Tibial nerve (tissue), 4 donors: ENCODE measurements at regions not wholly inside any gene's neighbourhood (a gene's known extent, or its start where the extent isn't known, plus 50 kb on each side); places are given as distances from the start of the nearest gene placed in this dataset.
"Not testable (repeated sequence)": the region's sequence is repeated elsewhere in the genome, so short reads cannot be mapped to it uniquely, and the experiment has no call there.

Source experiments
- DNase-seq, 2 donors: peaks; one replicate each; pipeline ENCODE4 v3.0.0-alpha.2; 2019; ENCODE audit warnings: low spot score in 2 of 2
- H3K27ac ChIP-seq, 4 donors: fragments of 200-600 bp; sonication (generic) in 3 of 4; one replicate each; pipeline ENCODE4 v1.5.1; 2017 to 2019; ENCODE audit warnings: mild to moderate bottlenecking in 1 of 4
- H3K27me3 ChIP-seq, 2 donors: fragments of 200-600 bp; sonication (generic) in 1 of 2; one replicate each; pipeline versions ENCODE4 v1.5.1 to v1.6.0; 2017 to 2019
- H3K36me3 ChIP-seq, 3 donors: fragments of 200-600 bp; sonication (generic); one replicate each; pipeline ENCODE4 v1.5.1; 2018 to 2019
- H3K4me1 ChIP-seq, 4 donors: fragments of 200-600 bp; sonication (generic) in 3 of 4; one replicate each; pipeline ENCODE4 v1.5.1; 2017 to 2019
- H3K4me3 ChIP-seq, 4 donors: fragments of 200-600 bp; sonication (generic) in 3 of 4; one replicate each; pipeline ENCODE4 v1.5.1; 2017 to 2019; ENCODE audit warnings: mild to moderate bottlenecking in 1 of 4, moderate library complexity in 1 of 4
- H3K9me3 ChIP-seq, 4 donors: fragments of 200-600 bp; sonication (generic) in 3 of 4; one replicate each; pipeline ENCODE4 v1.5.1; 2017 to 2019
- CTCF ChIP-seq, 5 experiments: fragments of 200-600 bp in 3 of 5; fragments of 450-650 bp in 2 of 5; sonication (generic) in 3 of 5; IDR thresholded peaks; one replicate each; pipeline ENCODE4 v1.5.1; 2016 to 2019; ENCODE audit warnings: antibody characterized with exemption in 5 of 5, mild to moderate bottlenecking in 3 of 5, moderate library complexity in 2 of 5
- EP300 ChIP-seq, 2 donors: sonication (generic); formaldehyde crosslinking; IDR thresholded peaks; one replicate each; pipeline ENCODE4 v1.6.1; 2017; ENCODE audit warnings: antibody characterized with exemption in 2 of 2, mild to moderate bottlenecking in 1 of 2
- POLR2A ChIP-seq, 2 donors: fragments of 450-650 bp; IDR thresholded peaks; one replicate each; pipeline ENCODE4 v1.6.1; 2017; ENCODE audit warnings: antibody characterized with exemption in 2 of 2, mild to moderate bottlenecking in 2 of 2, moderate library complexity in 2 of 2
- WGBS, 2 donors: methylation state at CpG; one replicate each; pipeline ENCODE4 v1.1.5; 2018; 5-methylcytosine and 5-hydroxymethylcytosine counted together

DNA sequence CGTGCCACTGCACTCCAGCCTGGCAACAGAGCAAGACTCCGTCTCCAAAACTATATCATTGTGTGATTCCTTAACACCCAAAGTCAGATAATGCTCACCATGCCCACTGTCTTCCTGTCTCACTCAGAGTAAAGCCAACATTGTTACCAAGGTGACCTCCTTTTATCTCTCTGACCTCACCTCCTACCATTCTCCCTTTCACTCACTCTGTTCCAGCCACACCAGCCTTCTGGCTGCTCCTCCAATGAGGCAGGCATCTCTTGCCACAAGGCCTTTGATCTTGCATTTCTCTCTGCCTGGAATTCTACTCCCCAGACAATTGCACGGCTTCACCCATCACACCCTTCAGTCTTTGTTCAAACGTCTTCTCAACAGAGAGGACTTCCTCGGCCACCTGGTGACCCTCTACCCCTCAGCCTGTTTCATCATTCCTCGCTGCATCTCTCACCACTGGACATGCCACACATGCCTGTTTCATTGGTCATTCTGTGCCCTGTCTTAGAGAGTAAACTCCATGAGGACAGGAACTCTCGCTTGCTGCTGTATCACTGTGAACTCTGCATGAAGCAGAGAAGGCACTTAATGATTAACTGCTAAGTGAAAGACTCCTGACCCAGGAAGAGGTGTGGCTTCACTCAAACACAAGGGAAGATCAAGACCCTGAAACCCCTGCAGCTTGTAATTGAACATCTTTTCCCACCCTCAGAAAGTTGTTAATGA is 67.1 kb upstream of the CAPZB start:
- whole genome bisulfite sequencing, 2 donors, result 79 to 80% methylated on average over 7 of the region's 7 CpGs
- H3K9me3 ChIP-seq, result peaks cover 0 to 14% (median 0%) of the 10 kb centered on the region in 4 donors
- H3K36me3 ChIP-seq, result no peaks in the 10 kb centered on the region
- H3K4me1 ChIP-seq, result no peaks in the 10 kb centered on the region
- H3K27me3 ChIP-seq, result no peaks in the 10 kb centered on the region
- TF ChIP-seq POLR2A (IDR thresholded peaks at IDR 0.05) (no peak), EP300 (IDR thresholded peaks at IDR 0.05) (no peak), CTCF (IDR thresholded peaks at IDR 0.05) (no peak)
- H3K4me3 ChIP-seq, result no peak overlapping the region
- H3K27ac ChIP-seq, result no peak overlapping the region
- DNase-seq, result no peak

- H3K4me1 ChIP-seq, H3K4me3 ChIP-seq, H3K27me3 ChIP-seq, DNase-seq, H3K36me3 ChIP-seq, H3K27ac ChIP-seq: not testable (repeated sequence)
- H3K9me3 ChIP-seq, result peaks cover 0 to 20% (median 0%) of the 10 kb centered on the region in 4 donors
- WGBS, 2 donors, result 75 to 84% methylated on average over 6 of the region's 6 CpGs
Measured at GRCh38 chr1:19551837-19552236, 66.5 kb upstream of the CAPZB start.

GRCh38 chr1:19550437-19550836 is 65.1 kb upstream of the CAPZB start:
- H3K9me3 ChIP-seq, result peaks cover 0 to 23% (median 0%) of the 10 kb centered on the region in 4 donors
- not testable (repeated sequence) for H3K36me3 ChIP-seq, H3K4me1 ChIP-seq, DNase-seq, H3K4me3 ChIP-seq, H3K27ac ChIP-seq, H3K27me3 ChIP-seq
- WGBS, 2 donors, result 76 to 78% methylated on average over 7 of the region's 7 CpGs

DNA sequence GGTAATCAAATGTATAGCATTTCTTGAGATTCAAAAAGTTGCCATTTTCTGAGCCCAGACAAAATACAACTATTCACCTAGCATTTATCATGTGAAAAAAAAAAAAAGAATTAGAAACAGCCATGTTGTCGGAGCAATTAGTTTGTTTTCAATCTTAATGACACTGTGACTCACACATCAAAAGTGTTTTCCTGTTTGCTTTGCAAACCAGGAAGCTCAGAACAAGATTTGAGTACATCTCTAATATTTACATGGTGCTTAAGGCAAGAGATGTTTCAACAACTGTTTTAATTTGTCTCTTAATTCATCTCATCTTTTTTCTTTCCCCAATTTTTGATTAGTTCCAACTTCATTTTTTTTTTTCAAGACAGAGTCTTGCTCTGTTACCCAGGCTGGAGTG is 62.5 kb upstream of the CAPZB start:
- no peak overlapping the region for H3K4me3 ChIP-seq
- no peak for TF ChIP-seq EP300 (IDR thresholded peaks at IDR 0.05)
- no peaks in the 10 kb centered on the region for H3K4me1 ChIP-seq
- no peak overlapping the region for H3K27ac ChIP-seq
- H3K27me3 ChIP-seq, result no peaks in the 10 kb centered on the region
- WGBS, 2 donors, result 90 to 94% methylated on average over 1 of the region's 1 CpG
- no peak for DNase-seq
- no peaks in the 10 kb centered on the region for H3K36me3 ChIP-seq
- H3K9me3 ChIP-seq, result peaks cover 0 to 23% (median 0%) of the 10 kb centered on the region in 4 donors

GRCh38 chr1:19536519-19536918 is 51.2 kb upstream of the CAPZB start:
- H3K4me1 ChIP-seq, result no peaks in the 10 kb centered on the region
- H3K9me3 ChIP-seq, result peaks cover 0 to 24% (median 3%) of the 10 kb centered on the region in 4 donors
- H3K27me3 ChIP-seq, result no peaks in the 10 kb centered on the region
- H3K4me3 ChIP-seq, result no peak overlapping the region
- no peak overlapping the region for H3K27ac ChIP-seq
- DNase-seq, result no peak
- no peaks in the 10 kb centered on the region for H3K36me3 ChIP-seq
- WGBS, 2 donors, result 95 to 96% methylated on average over 6 of the region's 6 CpGs
- no peak for TF ChIP-seq POLR2A (IDR thresholded peaks at IDR 0.05)
- TF ChIP-seq EP300 (IDR thresholded peaks at IDR 0.05), result no peak
- no peak for TF ChIP-seq CTCF (IDR thresholded peaks at IDR 0.05)

DNA sequence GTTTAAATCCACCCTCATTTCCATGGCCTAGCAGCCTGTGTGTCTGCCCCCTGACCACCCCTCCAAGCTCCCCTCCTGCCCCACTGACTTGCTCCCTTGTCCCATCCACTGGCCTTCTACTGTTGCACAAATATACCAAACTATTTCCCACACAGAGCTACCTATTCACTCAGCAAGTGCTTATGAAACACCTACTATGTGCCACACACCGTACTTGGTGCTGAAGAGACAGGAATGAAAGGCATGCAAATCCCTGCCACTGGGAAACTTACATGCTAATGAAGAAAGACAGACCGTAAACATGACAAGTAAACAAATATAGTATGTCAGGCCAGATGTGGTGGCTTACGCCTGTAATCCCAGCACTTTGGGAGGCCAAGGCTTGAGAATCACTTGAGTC is 49.9 kb upstream of the CAPZB start:
- no peak for DNase-seq
- H3K36me3 ChIP-seq, result no peaks in the 10 kb centered on the region
- WGBS, 2 donors, result 82 to 83% methylated on average over 3 of the region's 3 CpGs
- peaks cover 0 to 25% (median 3%) of the 10 kb centered on the region in 4 donors for H3K9me3 ChIP-seq
- no peak overlapping the region for H3K27ac ChIP-seq
- no peak overlapping the region for H3K4me3 ChIP-seq
- H3K4me1 ChIP-seq, result no peaks in the 10 kb centered on the region
- no peaks in the 10 kb centered on the region for H3K27me3 ChIP-seq
- TF ChIP-seq EP300 (IDR thresholded peaks at IDR 0.05), result no peak
